PC-9 (cell line): ENCODE measurements at regions not wholly inside any gene's neighbourhood (a gene's known extent, or its start where the extent isn't known, plus 50 kb on each side); places are given as distances from the start of the nearest gene placed in this dataset.

ENCODE experiments used
- BruUV-seq: library from RNA; stranded (reverse); fragments of 400-500 nt; replicated peaks from 2 replicates; lab custom pipeline; 2021; lab: Mats Ljungman, UMichigan
- CTCF ChIA-PET: fragments of 300-600 bp; sonication (Branson Sonifier 250); formaldehyde crosslinking; loops from one replicate; lab custom pipeline; 2022; ENCODE audit warnings: antibody characterized with exemption; lab: Charles Lee
- POLR2A ChIA-PET: fragments of 300-600 bp; sonication (Branson Sonifier 250); formaldehyde crosslinking; loops from one replicate; lab custom pipeline; 2022; ENCODE audit warnings: antibody characterized with exemption; ENCODE audit not compliant: unreplicated experiment; lab: Charles Lee
- DNase-seq, 2 experiments: peaks; one replicate each; pipeline versions ENCODE4 v3.0.0 to v3.0.0-alpha.2; 2015 to 2022; ENCODE audit warnings: mixed read lengths in 1 of 2
- H2AFZ ChIP-seq: fragments of 200-600 bp; sonication (generic); 2 replicates; pipeline ENCODE4 v1.8.1; 2017; ENCODE audit warnings: antibody characterized with exemption
- H3F3A ChIP-seq: fragments of 200-600 bp; sonication (generic); 2 replicates; pipeline ENCODE4 v1.8.1; 2017; ENCODE audit warnings: antibody characterized with exemption, mild to moderate bottlenecking, low read depth; ENCODE audit not compliant: insufficient read depth
- H3K27ac ChIP-seq: fragments of 200-600 bp; sonication (generic); 2 replicates; pipeline ENCODE4 v1.6.1; 2016; ENCODE audit warnings: mixed run types
- H3K27me3 ChIP-seq: fragments of 200-600 bp; sonication (generic); 2 replicates; pipeline ENCODE4 v1.6.1; 2016; ENCODE audit warnings: low read depth, mixed run types; ENCODE audit not compliant: insufficient read depth
- H3K36me3 ChIP-seq: fragments of 200-600 bp; sonication (generic); 2 replicates; pipeline ENCODE4 v1.6.1; 2016; ENCODE audit warnings: low read depth, mixed run types
- H3K4me1 ChIP-seq: fragments of 200-600 bp; sonication (generic); replicated peaks from 2 replicates; pipeline ENCODE4 v1.6.1; 2016; ENCODE audit warnings: mixed run types; ENCODE audit not compliant: insufficient read depth
- H3K4me2 ChIP-seq: fragments of 200-600 bp; sonication (generic); 2 replicates; pipeline ENCODE4 v1.6.1; 2017; ENCODE audit warnings: mixed run types
- H3K4me3 ChIP-seq: fragments of 200-600 bp; sonication (generic); 2 replicates; pipeline ENCODE4 v1.6.1; 2016; ENCODE audit warnings: mixed run types
- H3K79me2 ChIP-seq: fragments of 200-600 bp; sonication (generic); 2 replicates; pipeline ENCODE4 v1.6.1; 2017; ENCODE audit warnings: low read depth, mixed run types
- H3K9me2 ChIP-seq: fragments of 200-600 bp; sonication (generic); 2 replicates; pipeline ENCODE4 v1.8.1; 2017; ENCODE audit warnings: mild to moderate bottlenecking; ENCODE audit not compliant: insufficient read depth
- H3K9me3 ChIP-seq: fragments of 200-600 bp; sonication (generic); 2 replicates; pipeline ENCODE4 v1.8.1; 2016; ENCODE audit warnings: low read depth; ENCODE audit not compliant: insufficient read depth
- H4K20me1 ChIP-seq: fragments of 200-600 bp; sonication (generic); 2 replicates; pipeline ENCODE4 v1.8.1; 2017; ENCODE audit not compliant: insufficient read depth
- CTCF ChIP-seq: fragments of 200-600 bp; sonication (generic); conservative IDR thresholded peaks from 2 replicates; pipeline ENCODE4 v1.6.1; 2017; ENCODE audit warnings: mixed run types, antibody characterized with exemption, mild to moderate bottlenecking, moderate library complexity
- EZH2 ChIP-seq: fragments of 200-600 bp; sonication (generic); IDR thresholded peaks from 2 replicates; pipeline ENCODE4 v1.8.0; 2017; ENCODE audit warnings: antibody characterized with exemption, low read depth
- intact Hi-C: fragments of 100-400 bp; cut with micrococcal nuclease; formaldehyde crosslinking; loops from one replicate; pipeline ENCODE4 v1.10.0; 2022; ENCODE audit not compliant: unreplicated experiment

DNA sequence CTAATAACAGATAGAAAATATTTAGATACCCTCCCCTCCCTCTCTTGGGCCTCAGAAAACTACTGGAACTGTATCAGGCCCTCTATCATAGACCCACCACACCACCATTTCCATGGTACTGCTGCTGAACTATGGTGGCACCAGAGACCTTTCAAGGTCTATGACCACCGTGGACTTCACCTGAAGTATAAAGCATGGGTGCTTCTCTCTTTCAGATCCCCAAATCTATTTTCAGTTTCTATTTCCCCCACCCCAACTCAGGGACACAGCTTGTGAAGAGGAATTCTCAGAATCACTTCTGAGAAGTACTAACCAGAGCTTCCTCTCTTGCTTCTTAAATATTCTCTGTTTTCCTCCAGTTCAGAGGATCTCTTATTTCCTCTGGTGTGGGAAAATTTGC, 840.8 kb upstream of the HTR2C start:
- Histone ChIP-seq H3K79me2 (no peaks in the 10 kb centered on the region), H3K4me2 (no peak overlapping the region), H3K27ac (no peak overlapping the region), H4K20me1 (no peaks in the 10 kb centered on the region), H3K4me3 (no peak overlapping the region), H3K27me3 (no peaks in the 10 kb centered on the region), H3K36me3 (no peaks in the 10 kb centered on the region), H3F3A (no peaks in the 10 kb centered on the region), H3K9me3 (no peaks in the 10 kb centered on the region), H3K4me1 (no peaks in the 10 kb centered on the region), H3K9me2 (no peaks in the 10 kb centered on the region), H2AFZ (no peak overlapping the region)
- intact Hi-C loops = no loop called here
- BruUV-seq = no TSS peak
- DNase-seq = no peak
- CTCF ChIA-PET = no interaction called here
- TF ChIP-seq EZH2 (no peak), CTCF (no peak)
- POLR2A ChIA-PET = no interaction called here

DNA sequence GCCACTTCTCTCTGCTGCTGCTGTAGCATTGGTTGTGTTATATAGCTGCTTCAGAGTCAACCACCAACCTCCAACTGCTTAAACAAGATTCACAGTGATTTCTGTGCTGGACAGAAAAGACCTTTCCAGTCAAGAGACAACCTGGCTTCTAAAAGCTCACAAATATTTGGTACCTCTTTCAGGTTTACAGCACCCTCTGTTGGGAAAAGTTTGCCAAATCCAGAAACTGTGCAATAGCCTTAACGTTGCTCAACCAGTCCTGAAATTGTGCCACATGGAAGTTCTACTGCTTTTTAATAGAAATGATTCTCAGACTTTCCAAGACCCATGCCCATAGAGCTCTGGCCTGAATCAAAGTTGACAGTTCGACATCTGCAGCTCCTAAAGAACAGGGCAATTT, 842.1 kb upstream of the HTR2C start:
- no peak overlapping the region for H3K27ac ChIP-seq
- H3K4me1 ChIP-seq = no peaks in the 10 kb centered on the region
- POLR2A ChIA-PET = no interaction called here
- peak in 1 of 2 experiments; percentile 0 for DNase-seq
- H3K4me2 ChIP-seq = no peak overlapping the region
- no peak for TF ChIP-seq EZH2
- peak; percentile 59 for TF ChIP-seq CTCF
- intact Hi-C loops = no loop called here
- H2AFZ ChIP-seq = no peak overlapping the region
- no peaks in the 10 kb centered on the region for H3K9me2 ChIP-seq
- H3K9me3 ChIP-seq = no peaks in the 10 kb centered on the region
- no peaks in the 10 kb centered on the region for H3F3A ChIP-seq
- CTCF ChIA-PET = no interaction called here
- no peaks in the 10 kb centered on the region for H3K79me2 ChIP-seq
- no peaks in the 10 kb centered on the region for H3K27me3 ChIP-seq
- H3K4me3 ChIP-seq = no peak overlapping the region
- no peaks in the 10 kb centered on the region for H4K20me1 ChIP-seq
- no TSS peak for BruUV-seq
- H3K36me3 ChIP-seq = no peaks in the 10 kb centered on the region

GRCh38 chrX:113728937-113729336, 854.9 kb upstream of the HTR2C start:
- H3K4me3 ChIP-seq = no peak overlapping the region
- ChIA-PET POLR2A (no interaction called here), CTCF (no interaction called here)
- intact Hi-C loops = no loop called here
- no peak overlapping the region for H2AFZ ChIP-seq
- no peaks in the 10 kb centered on the region for H3K79me2 ChIP-seq
- H3K27ac ChIP-seq = no peak overlapping the region
- H3K9me3 ChIP-seq = no peaks in the 10 kb centered on the region
- no peaks in the 10 kb centered on the region for H3K4me1 ChIP-seq
- no peaks in the 10 kb centered on the region for H3F3A ChIP-seq
- no peak overlapping the region for H3K4me2 ChIP-seq
- H4K20me1 ChIP-seq = no peaks in the 10 kb centered on the region
- no peak for DNase-seq
- BruUV-seq = no TSS peak
- H3K36me3 ChIP-seq = no peaks in the 10 kb centered on the region
- H3K27me3 ChIP-seq = no peaks in the 10 kb centered on the region
- no peaks in the 10 kb centered on the region for H3K9me2 ChIP-seq
- TF ChIP-seq EZH2 (no peak), CTCF (no peak)
